ENCODE measurements at regions not wholly inside any gene's neighbourhood (a gene's known extent, or its start where the extent isn't known, plus 50 kb on each side); places are given as distances from the start of the nearest gene placed in this dataset.

- TF ChIP-seq EZH2 (IDR thresholded peaks at IDR 0.05) (no peak), CTCF (IDR thresholded peaks at IDR 0.05) (no peak), EZH2phosphoT487 (IDR thresholded peaks at IDR 0.05) (no peak)
These were observed 620.9 kb upstream of the USP24 start for GRCh38 chr1:55836086-55836485.

All from neural progenitor cell (in vitro differentiated cells).